ENCODE measurements at regions not wholly inside any gene's neighbourhood (a gene's known extent, or its start where the extent isn't known, plus 50 kb on each side); places are given as distances from the start of the nearest gene placed in this dataset.
"Not testable (repeated sequence)": the region's sequence is repeated elsewhere in the genome, so short reads cannot be mapped to it uniquely, and the experiment has no call there.

- H3K4me1 Mint-ChIP-seq, H3K9me3 Mint-ChIP-seq, H3K27ac Mint-ChIP-seq, H3K4me3 Mint-ChIP-seq, H3K27me3 Mint-ChIP-seq, H3K36me3 Mint-ChIP-seq: not testable (repeated sequence)
These were observed 93.7 kb downstream of the PPIAL4C start for GRCh38 chr1:149677359-149677758.

- not testable (repeated sequence) for H3K4me3 Mint-ChIP-seq, H3K4me1 Mint-ChIP-seq, H3K27ac Mint-ChIP-seq, H3K27me3 Mint-ChIP-seq, H3K36me3 Mint-ChIP-seq, H3K9me3 Mint-ChIP-seq
These were observed 95.8 kb upstream of the FCGR1A start for GRCh38 chr1:149686593-149687238.

DNA sequence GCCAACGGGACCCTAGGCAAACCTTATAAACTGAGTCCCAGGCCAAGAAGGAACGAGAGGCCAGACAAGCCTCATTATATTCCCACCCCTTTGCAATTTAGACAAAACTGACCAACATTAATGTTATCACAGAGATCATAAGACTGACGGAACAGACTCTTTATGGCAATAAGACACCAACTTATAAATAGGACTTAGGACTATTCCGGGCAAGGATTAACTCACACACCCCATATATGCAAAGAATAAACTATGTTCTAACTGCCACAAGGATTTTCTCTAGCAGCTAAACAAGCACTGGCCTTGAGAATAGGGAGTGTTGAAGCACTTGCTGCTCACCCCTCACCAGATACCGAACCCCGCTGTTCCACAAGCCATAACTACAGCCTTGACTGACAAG, 91.1 kb upstream of the FCGR1A start:
- not testable (repeated sequence) for H3K27me3 Mint-ChIP-seq, H3K36me3 Mint-ChIP-seq, H3K4me3 Mint-ChIP-seq, H3K9me3 Mint-ChIP-seq, H3K27ac Mint-ChIP-seq
- peaks cover 14% of the 10 kb centered on the region for H3K4me1 Mint-ChIP-seq

- not testable (repeated sequence) for H3K36me3 Mint-ChIP-seq, H3K27me3 Mint-ChIP-seq, H3K27ac Mint-ChIP-seq, H3K9me3 Mint-ChIP-seq
- peak overlapping the region; percentile 23 for H3K4me3 Mint-ChIP-seq
- H3K4me1 Mint-ChIP-seq, result peaks cover 14% of the 10 kb centered on the region
These were observed 89.5 kb upstream of the FCGR1A start for GRCh38 chr1:149692804-149693539.

GRCh38 chr1:149695066-149695465, 87.4 kb upstream of the FCGR1A start:
- H3K4me1 Mint-ChIP-seq, result peaks cover 14% of the 10 kb centered on the region
- H3K36me3 Mint-ChIP-seq, H3K9me3 Mint-ChIP-seq, H3K27me3 Mint-ChIP-seq, H3K27ac Mint-ChIP-seq, H3K4me3 Mint-ChIP-seq: not testable (repeated sequence)

DNA sequence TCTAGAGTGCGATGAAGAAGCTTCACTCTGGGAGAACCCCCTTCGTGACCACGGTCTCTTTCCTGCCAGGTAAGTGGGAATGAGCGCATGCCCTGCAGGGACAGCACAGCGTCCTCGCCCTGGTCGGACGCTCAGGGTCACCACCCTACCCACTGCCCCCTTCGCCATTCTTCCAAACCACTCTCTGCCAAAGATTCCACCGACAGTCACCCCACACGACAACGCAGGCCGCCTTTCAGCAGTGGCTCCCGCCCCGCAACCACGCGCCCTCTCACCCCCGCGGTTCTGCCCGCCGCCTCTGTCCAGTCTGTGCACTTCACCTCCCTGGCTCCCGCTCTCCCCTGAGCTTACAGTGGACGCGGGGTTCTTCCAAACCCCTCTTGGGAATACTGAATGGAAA, 82.3 kb upstream of the FCGR1A start:
- H3K36me3 Mint-ChIP-seq, H3K4me1 Mint-ChIP-seq, H3K27me3 Mint-ChIP-seq: not testable (repeated sequence)

DNA sequence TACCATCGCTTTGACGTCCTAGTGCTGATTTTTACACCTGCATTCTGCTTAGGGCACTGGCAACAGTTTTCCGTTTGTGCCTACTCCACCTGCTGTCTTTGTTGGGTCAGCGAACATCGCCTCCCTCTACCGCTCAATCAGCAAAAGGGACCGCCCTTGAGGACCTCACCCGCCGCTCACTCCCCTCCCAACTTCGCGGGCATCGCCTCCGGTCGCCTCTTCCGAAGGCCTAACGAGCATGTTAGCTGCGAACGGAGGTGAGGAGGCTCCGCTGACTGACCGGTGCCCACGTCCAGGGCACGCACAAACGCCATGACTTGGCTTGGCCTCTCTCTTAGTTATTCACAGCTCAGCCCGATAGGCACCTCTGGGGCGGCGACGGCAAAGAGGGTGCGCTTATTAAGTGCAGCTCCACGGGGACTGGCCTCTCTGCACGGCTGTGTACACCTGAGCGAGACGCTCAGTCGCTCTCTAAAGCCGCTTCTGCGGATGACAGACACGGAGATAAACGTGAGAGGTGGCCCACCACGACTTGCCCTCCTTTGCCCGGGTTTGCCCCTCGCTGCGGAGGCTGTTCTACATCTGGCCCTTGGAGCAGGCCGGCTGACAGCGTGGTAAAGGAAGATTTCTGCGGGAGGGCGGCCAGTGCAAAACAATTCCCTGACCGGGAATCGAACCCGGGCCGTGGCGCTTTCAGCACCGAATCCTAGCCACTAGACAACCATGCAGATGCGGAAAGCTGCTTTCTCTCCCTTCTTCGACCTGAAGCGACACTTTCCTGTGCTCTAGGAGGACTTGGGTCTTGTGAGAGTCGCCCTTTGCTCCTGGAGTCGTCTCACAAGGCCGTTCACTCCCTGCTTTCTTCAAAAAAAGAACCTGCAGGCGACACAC, 81.6 kb upstream of the FCGR1A start:
- H3K9me3 Mint-ChIP-seq, H3K4me3 Mint-ChIP-seq, H3K27ac Mint-ChIP-seq, H3K36me3 Mint-ChIP-seq, H3K4me1 Mint-ChIP-seq, H3K27me3 Mint-ChIP-seq: not testable (repeated sequence)

More for the DNA sequence above, 82.3 kb upstream of the FCGR1A start:
- not testable (repeated sequence) for H3K9me3 Mint-ChIP-seq, H3K27ac Mint-ChIP-seq, H3K4me3 Mint-ChIP-seq

- H3K4me1 Mint-ChIP-seq, H3K27me3 Mint-ChIP-seq, H3K36me3 Mint-ChIP-seq, H3K9me3 Mint-ChIP-seq: not testable (repeated sequence)
- H3K4me3 Mint-ChIP-seq, result peak overlapping the region; percentile 61
- peak overlapping the region; percentile 99 for H3K27ac Mint-ChIP-seq
These were observed 74.2 kb upstream of the FCGR1A start for GRCh38 chr1:149708192-149708853.

GRCh38 chr1:149711651-149712050, 70.8 kb upstream of the FCGR1A start:
- not testable (repeated sequence) for H3K36me3 Mint-ChIP-seq, H3K27ac Mint-ChIP-seq, H3K27me3 Mint-ChIP-seq, H3K4me3 Mint-ChIP-seq, H3K4me1 Mint-ChIP-seq, H3K9me3 Mint-ChIP-seq

GRCh38 chr1:149712154-149712927, 70.2 kb upstream of the FCGR1A start:
- not testable (repeated sequence) for H3K27me3 Mint-ChIP-seq, H3K36me3 Mint-ChIP-seq, H3K4me1 Mint-ChIP-seq, H3K4me3 Mint-ChIP-seq, H3K9me3 Mint-ChIP-seq
- peak overlapping the region; percentile 88 for H3K27ac Mint-ChIP-seq

DNA sequence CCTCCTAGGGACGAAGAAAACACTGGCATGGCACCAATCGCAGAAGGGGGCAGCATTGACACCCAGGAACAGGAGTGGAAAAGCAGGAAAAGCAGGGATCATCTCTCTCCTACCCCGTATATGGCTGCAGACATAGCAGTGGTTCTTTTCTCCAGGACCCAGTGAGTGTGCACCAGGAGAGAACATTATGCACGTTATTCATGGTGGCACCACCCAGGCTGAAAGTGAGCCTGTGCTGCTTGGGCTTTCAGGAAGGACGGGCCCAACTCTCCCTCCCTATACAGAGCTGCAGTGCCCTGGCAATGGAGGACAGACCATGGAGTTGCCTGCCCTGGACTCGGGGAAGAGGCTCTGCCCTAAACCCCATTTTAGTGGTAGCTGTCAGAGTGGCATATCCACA, 69.0 kb upstream of the FCGR1A start:
- H3K4me3 Mint-ChIP-seq, H3K27me3 Mint-ChIP-seq, H3K27ac Mint-ChIP-seq, H3K36me3 Mint-ChIP-seq, H3K9me3 Mint-ChIP-seq, H3K4me1 Mint-ChIP-seq: not testable (repeated sequence)

DNA sequence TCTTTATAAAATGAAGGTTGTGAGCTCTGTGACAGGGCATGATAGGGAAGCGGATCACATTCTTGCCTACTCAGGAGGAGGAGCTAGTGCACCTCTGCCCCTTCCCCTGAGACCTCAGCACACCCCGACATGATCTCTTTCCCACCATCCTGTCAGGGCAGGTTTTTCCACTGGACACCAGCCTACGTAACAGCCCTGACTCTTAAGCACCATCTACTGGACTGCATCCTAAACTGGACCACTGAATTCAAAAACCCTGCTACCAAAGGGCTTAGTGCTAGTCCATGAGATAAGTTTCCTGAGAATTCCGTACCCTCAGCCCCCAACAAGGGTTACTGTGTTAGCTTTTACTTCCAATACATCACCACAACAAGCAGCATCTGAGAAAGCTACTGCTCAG, 68.5 kb upstream of the FCGR1A start:
- not testable (repeated sequence) for H3K36me3 Mint-ChIP-seq, H3K4me1 Mint-ChIP-seq, H3K4me3 Mint-ChIP-seq, H3K27ac Mint-ChIP-seq, H3K27me3 Mint-ChIP-seq, H3K9me3 Mint-ChIP-seq

DNA sequence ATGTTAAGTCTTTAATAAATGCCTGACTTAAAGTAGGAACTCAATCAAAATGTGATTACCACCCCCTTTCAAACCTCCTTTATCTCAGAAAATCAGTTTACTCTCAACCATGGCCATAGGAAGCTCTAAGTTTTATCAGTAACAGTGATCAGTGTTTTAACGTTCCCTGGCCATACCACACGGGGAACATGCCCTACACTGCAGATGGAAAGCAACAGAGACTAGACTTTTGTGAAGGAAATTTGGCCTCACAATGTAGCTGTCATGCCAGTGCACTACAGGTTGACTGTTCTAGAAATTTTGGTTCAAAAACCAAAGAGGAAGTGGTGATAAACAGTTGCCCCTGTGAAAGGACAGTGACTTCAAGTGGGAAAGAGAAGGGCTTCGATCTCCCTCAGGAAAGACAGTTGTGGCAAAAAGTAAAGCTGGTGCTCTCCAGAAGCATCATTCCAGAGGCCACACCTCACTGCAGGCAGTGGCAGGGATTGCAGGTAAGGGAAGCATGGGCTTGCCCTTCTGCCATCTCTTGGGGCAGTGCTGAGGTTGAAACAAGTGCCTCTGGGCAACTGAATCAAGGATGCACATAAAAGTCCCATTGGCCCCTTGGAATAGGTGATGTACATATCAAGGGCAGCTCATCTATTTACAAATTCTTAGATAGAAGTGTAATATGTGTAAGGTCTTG, 57.7 kb upstream of the FCGR1A start:
- not testable (repeated sequence) for H3K4me1 Mint-ChIP-seq, H3K27me3 Mint-ChIP-seq, H3K4me3 Mint-ChIP-seq, H3K36me3 Mint-ChIP-seq, H3K9me3 Mint-ChIP-seq, H3K27ac Mint-ChIP-seq

DNA sequence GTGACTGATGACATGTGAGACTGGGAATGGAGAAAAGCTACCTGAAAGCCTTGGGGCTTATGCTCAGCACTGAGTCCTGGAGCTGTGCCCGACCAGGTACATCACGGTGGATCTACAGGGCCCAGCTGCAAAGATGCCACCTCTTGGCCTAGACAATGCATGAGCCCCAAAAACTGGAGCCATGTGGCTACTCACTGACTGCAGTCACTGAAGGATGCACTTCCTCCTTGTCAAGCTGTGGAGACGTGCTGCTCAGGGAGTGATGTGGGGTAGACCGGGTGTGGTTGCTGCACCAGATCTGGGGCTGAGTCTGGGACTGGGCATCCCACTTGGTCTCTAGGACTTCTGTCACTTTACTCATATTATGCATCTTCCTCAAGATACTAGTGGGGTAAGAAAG, 55.8 kb upstream of the FCGR1A start:
- not testable (repeated sequence) for H3K4me3 Mint-ChIP-seq, H3K4me1 Mint-ChIP-seq, H3K36me3 Mint-ChIP-seq, H3K9me3 Mint-ChIP-seq, H3K27me3 Mint-ChIP-seq, H3K27ac Mint-ChIP-seq

DNA sequence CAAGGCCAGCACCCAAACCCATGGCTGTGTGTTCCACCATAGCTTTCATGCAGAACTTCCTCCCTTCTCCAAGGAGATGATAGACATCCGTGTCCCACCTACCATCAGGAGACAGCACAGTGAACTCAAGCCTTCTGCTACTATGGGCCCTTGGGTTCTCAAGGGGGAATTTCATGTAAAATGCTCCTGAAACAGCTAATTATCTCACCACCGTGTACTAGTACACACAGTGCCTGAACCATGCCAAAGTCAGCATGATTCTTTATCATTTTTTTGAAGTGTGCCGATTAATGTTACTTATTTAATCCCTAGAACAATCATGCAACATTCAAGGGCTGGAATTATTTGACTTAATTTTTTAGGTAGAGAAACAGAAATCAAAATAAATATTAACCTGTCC, 53.9 kb upstream of the FCGR1A start:
- not testable (repeated sequence) for H3K4me3 Mint-ChIP-seq

More for the DNA sequence above, 53.9 kb upstream of the FCGR1A start:
- H3K27ac Mint-ChIP-seq, H3K27me3 Mint-ChIP-seq, H3K36me3 Mint-ChIP-seq, H3K4me1 Mint-ChIP-seq, H3K9me3 Mint-ChIP-seq: not testable (repeated sequence)

Measured in activated naive CD4-positive, alpha-beta T cell treated with anti-CD3 and anti-CD28 coated beads, Interleukin-2, amount 50 U/mL, for 24 hours (primary cell).